Kidney (tissue), 13 donors: ENCODE measurements at regions not wholly inside any gene's neighbourhood (a gene's known extent, or its start where the extent isn't known, plus 50 kb on each side); places are given as distances from the start of the nearest gene placed in this dataset.

Experiments
- DNase-seq, 5 donors: peaks; one replicate each; pipeline ENCODE4 v3.0.0-alpha.2; 2013 to 2020
- FAIRE-seq: peaks from 2 replicates; lab custom pipeline; 2012; peaks lifted over from hg19 to GRCh38; lab: Jason Lieb, UNC
- H3K27ac ChIP-seq, 2 donors: one replicate each; pipeline ENCODE4 v1.7.0; 2013; ENCODE audit warnings: low read depth in 2 of 2, low read length in 2 of 2, inconsistent platforms in 1 of 2
- H3K27me3 ChIP-seq: one replicate; pipeline ENCODE4 v1.7.1; 2013; ENCODE audit warnings: low read length, inconsistent platforms; ENCODE audit not compliant: control insufficient read depth, insufficient read depth
- H3K36me3 ChIP-seq, 3 donors: one replicate each; pipeline versions ENCODE4 v1.7.0 to v1.7.1; 2013; ENCODE audit warnings: low read length in 3 of 3, control low read depth in 1 of 3, inconsistent platforms in 1 of 3; ENCODE audit not compliant: insufficient read depth in 3 of 3, control insufficient read depth in 2 of 3
- H3K4me1 ChIP-seq, 3 donors: one replicate each; pipeline versions ENCODE4 v1.7.0 to v1.7.1; 2013; ENCODE audit warnings: low read length in 3 of 3, inconsistent platforms in 1 of 3, low read depth in 1 of 3; ENCODE audit not compliant: control insufficient read depth in 2 of 3, insufficient read depth in 2 of 3
- H3K4me3 ChIP-seq, 3 donors: one replicate each; pipeline versions ENCODE4 v1.7.0 to v1.8.1; 2013; ENCODE audit warnings: low read length in 3 of 3, control low read depth in 1 of 3, inconsistent platforms in 1 of 3
- H3K9ac ChIP-seq, 3 donors: one replicate each; pipeline versions ENCODE4 v1.7.0 to v1.7.1; 2013; ENCODE audit warnings: low read length in 3 of 3, control low read depth in 1 of 3, inconsistent platforms in 1 of 3
- H3K9me3 ChIP-seq, 3 donors: one replicate each; pipeline versions ENCODE4 v1.7.0 to v1.7.1; 2013; ENCODE audit warnings: low read length in 3 of 3, control low read depth in 1 of 3, inconsistent platforms in 1 of 3; ENCODE audit not compliant: control insufficient read depth in 2 of 3, insufficient read depth in 1 of 3
- CTCF ChIP-seq: IDR thresholded peaks from 3 replicates; pipeline ENCODE4 v1.5.1; 2012; ENCODE audit warnings: mild to moderate bottlenecking, moderate library complexity, borderline replicate concordance; ENCODE audit not compliant: insufficient read depth; ENCODE audit errors: extremely low read depth
- intact Hi-C: fragments of 100-400 bp; cut with DNase I; formaldehyde crosslinking; loops from one replicate; pipeline ENCODE4 v1.11.1; 2022
- donor health status: control.
- donor health status: control.
- donor health status: control.
- donor health status: control.
- donor health status: control.
- donor health status: DM: yes; HTN: yes; CAD: no.
- donor health status: Normal renal cell carcinoma (clear cell type).

GRCh38 chr9:80233102-80233843, 661.5 kb downstream of the TLE4 start:
- no peak for TF ChIP-seq CTCF

GRCh38 chr9:80231318-80232236, 659.8 kb downstream of the TLE4 start:
- Histone ChIP-seq H3K27me3 (no peaks in the 10 kb centered on the region), H3K4me3 (no peak overlapping the region), H3K9me3 (no peaks in the 10 kb centered on the region), H3K9ac (no peak overlapping the region), H3K27ac (no peak overlapping the region), H3K36me3 (no peaks in the 10 kb centered on the region), H3K4me1 (no peaks in the 10 kb centered on the region)
- FAIRE-seq (no peak), DNase-seq (no peak)
- intact Hi-C loops, result no loop called here
- TF ChIP-seq CTCF, result no peak

More at GRCh38 chr9:80233102-80233843, 661.5 kb downstream of the TLE4 start:
- FAIRE-seq, result no peak
- no peak overlapping the region for H3K27ac ChIP-seq
- H3K4me1 ChIP-seq, result no peaks in the 10 kb centered on the region
- no peaks in the 10 kb centered on the region for H3K36me3 ChIP-seq
- no peaks in the 10 kb centered on the region for H3K27me3 ChIP-seq
- DNase-seq, result no peak
- no peak overlapping the region for H3K9ac ChIP-seq
- intact Hi-C loops, result no loop called here
- no peak overlapping the region for H3K4me3 ChIP-seq
- H3K9me3 ChIP-seq, result no peaks in the 10 kb centered on the region

- Histone ChIP-seq H3K4me3 (no peak overlapping the region), H3K4me1 (no peaks in the 10 kb centered on the region), H3K36me3 (no peaks in the 10 kb centered on the region), H3K9ac (no peak overlapping the region), H3K9me3 (peaks cover 0 to 2% (median 0%) of the 10 kb centered on the region in 3 donors), H3K27ac (no peak overlapping the region), H3K27me3 (no peaks in the 10 kb centered on the region)
- FAIRE-seq, result no peak
- TF ChIP-seq CTCF, result no peak
- no peak for DNase-seq
- intact Hi-C loops, result no loop called here
Measured at GRCh38 chr9:80223897-80224296, 652.1 kb downstream of the TLE4 start.
